ENCODE measurements at regions not wholly inside any gene's neighbourhood (a gene's known extent, or its start where the extent isn't known, plus 50 kb on each side); places are given as distances from the start of the nearest gene placed in this dataset.
"Not testable (repeated sequence)": the region's sequence is repeated elsewhere in the genome, so short reads cannot be mapped to it uniquely, and the experiment has no call there.

GRCh38 chr12:66733321-66733720 is 54.4 kb upstream of the GRIP1 start:
- DNase-seq: no peak

- DNase-seq: no peak
Measured at GRCh38 chr12:66733839-66734238, 55.0 kb upstream of the GRIP1 start.

GRCh38 chr12:66735275-66735674 is 56.4 kb upstream of the GRIP1 start:
- no peak for DNase-seq

- DNase-seq: no peak
Measured at GRCh38 chr12:66736931-66737330, 58.1 kb upstream of the GRIP1 start.

GRCh38 chr12:66739266-66739665 is 60.4 kb upstream of the GRIP1 start:
- no peak for DNase-seq

- DNase-seq: no peak
Measured at GRCh38 chr12:66739940-66740651, 61.2 kb upstream of the GRIP1 start.

- no peak for DNase-seq
Measured at GRCh38 chr12:66740732-66741131, 61.9 kb upstream of the GRIP1 start.

GRCh38 chr12:66741919-66742318 is 63.0 kb upstream of the GRIP1 start:
- DNase-seq: no peak

- DNase-seq: no peak
Measured at GRCh38 chr12:66742508-66743367, 63.9 kb upstream of the GRIP1 start.

GRCh38 chr12:66744461-66744860 is 65.6 kb upstream of the GRIP1 start:
- DNase-seq: no peak

GRCh38 chr12:66744956-66745383 is 66.1 kb upstream of the GRIP1 start:
- no peak for DNase-seq

GRCh38 chr12:66746489-66747201 is 67.8 kb upstream of the GRIP1 start:
- no peak for DNase-seq

- no peak for DNase-seq
Measured at GRCh38 chr12:66751432-66752113, 72.7 kb upstream of the GRIP1 start.

GRCh38 chr12:66753810-66754209 is 74.9 kb upstream of the GRIP1 start:
- no peak for DNase-seq

GRCh38 chr12:66755727-66756395 is 77.0 kb upstream of the GRIP1 start:
- DNase-seq: no peak

GRCh38 chr12:66756631-66757030 is 77.8 kb upstream of the GRIP1 start:
- no peak for DNase-seq

- DNase-seq: not testable (repeated sequence)
Measured at GRCh38 chr12:66760122-66760521, 81.2 kb upstream of the GRIP1 start.

GRCh38 chr12:66763467-66763866 is 84.6 kb upstream of the GRIP1 start:
- no peak for DNase-seq

GRCh38 chr12:66765204-66765603 is 86.3 kb upstream of the GRIP1 start:
- DNase-seq: no peak

GRCh38 chr12:66767536-66767935 is 88.7 kb upstream of the GRIP1 start:
- no peak for DNase-seq

- no peak for DNase-seq
Measured at GRCh38 chr12:66768293-66768692, 89.4 kb upstream of the GRIP1 start.

GRCh38 chr12:66774929-66775328 is 96.1 kb upstream of the GRIP1 start:
- no peak for DNase-seq
